Keratinocyte (primary cell): ENCODE measurements at regions not wholly inside any gene's neighbourhood (a gene's known extent, or its start where the extent isn't known, plus 50 kb on each side); places are given as distances from the start of the nearest gene placed in this dataset.

Source experiments
- EZH2 ChIP-seq: IDR thresholded peaks from one replicate; pipeline ENCODE4 v1.6.1; 2012; ENCODE audit warnings: inconsistent platforms, mild to moderate bottlenecking, low read length, moderate library complexity
- TF ChIP-seq, protein P1 (sequence below), 3 experiments: IDR thresholded peaks in 1 of 3; conservative IDR thresholded peaks in 1 of 3; optimal IDR thresholded peaks in 1 of 3; 2 replicates in 2 of 3; 3 replicates in 1 of 3; pipeline versions ENCODE3 to v1.5.1; 2011; ENCODE audit warnings: low read length in 3 of 3, mild to moderate bottlenecking in 3 of 3, moderate library complexity in 2 of 3, control low read depth in 1 of 3, inconsistent platforms in 1 of 3; ENCODE audit not compliant: insufficient read depth in 2 of 3; ENCODE audit errors: extremely low read depth in 1 of 3

DNA sequence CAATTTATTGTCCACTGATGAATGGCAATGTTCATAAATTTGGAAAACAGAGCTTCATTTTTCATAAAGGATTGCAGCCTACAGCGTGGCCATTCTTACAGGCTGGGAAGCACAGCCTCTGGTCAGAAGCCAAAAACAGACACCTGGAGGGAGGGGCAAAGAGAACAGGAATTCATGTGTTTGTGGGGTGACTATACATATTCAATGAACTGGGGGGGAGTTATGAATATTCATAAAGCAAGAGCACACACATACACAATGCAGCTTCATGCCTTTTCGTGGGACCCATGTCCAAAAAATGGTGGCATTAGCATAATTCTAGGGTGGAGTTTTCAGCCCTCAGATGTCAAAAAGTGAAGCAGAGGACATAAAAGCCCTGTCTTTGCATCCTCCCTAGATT lies 173.3 kb downstream of the VEGFC start:
- TF ChIP-seq, protein P1, sequence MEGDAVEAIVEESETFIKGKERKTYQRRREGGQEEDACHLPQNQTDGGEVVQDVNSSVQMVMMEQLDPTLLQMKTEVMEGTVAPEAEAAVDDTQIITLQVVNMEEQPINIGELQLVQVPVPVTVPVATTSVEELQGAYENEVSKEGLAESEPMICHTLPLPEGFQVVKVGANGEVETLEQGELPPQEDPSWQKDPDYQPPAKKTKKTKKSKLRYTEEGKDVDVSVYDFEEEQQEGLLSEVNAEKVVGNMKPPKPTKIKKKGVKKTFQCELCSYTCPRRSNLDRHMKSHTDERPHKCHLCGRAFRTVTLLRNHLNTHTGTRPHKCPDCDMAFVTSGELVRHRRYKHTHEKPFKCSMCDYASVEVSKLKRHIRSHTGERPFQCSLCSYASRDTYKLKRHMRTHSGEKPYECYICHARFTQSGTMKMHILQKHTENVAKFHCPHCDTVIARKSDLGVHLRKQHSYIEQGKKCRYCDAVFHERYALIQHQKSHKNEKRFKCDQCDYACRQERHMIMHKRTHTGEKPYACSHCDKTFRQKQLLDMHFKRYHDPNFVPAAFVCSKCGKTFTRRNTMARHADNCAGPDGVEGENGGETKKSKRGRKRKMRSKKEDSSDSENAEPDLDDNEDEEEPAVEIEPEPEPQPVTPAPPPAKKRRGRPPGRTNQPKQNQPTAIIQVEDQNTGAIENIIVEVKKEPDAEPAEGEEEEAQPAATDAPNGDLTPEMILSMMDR (optimal IDR thresholded peaks at IDR 0.05 in 1 of 3, IDR thresholded peaks at IDR 0.05 in 1 of 3, conservative IDR thresholded peaks at IDR 0.05 in 1 of 3; ENCODE audit: extremely low read depth in 1 of 3, insufficient read depth in 2 of 3, low read length in 3 of 3) = no peak
- TF ChIP-seq EZH2 = no peak
